ENCODE measurements at regions not wholly inside any gene's neighbourhood (a gene's known extent, or its start where the extent isn't known, plus 50 kb on each side); places are given as distances from the start of the nearest gene placed in this dataset.

GRCh38 chr13:74449811-74450524 is 315.8 kb upstream of the KLF12 start:
- no peak overlapping the region for H3K4me3 ChIP-seq (ENCODE audit: low read depth, low read length)

DNA sequence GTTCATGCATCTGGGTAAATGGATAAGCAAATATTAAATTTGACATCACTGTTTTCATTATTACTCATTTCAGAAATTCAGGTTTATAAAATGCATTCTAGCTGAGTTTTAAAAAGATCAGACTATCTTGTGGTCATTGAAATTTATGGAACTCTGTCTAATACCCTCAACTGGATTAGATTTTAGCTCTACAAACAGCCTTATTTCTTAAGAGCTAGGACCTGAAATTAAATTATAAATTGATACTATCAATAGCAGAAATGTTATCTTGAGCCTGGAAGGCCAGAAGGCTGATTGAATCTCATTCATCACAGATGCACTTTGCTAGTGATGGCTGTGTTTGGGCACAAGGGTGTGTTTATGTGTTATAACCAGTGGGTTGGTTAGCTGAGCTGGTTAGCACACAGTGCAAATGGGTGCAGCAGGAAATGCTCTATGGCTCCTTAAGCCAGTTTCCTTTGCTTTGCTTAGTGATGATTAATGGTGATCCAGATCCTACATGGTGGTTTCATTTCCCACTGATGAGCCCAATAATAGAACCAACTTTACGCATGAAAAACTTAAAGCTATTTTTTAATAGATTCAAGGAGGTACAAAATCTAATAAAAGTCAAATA is 310.8 kb upstream of the KLF12 start:
- no peak overlapping the region for H3K4me3 ChIP-seq (ENCODE audit: low read depth, low read length)

DNA sequence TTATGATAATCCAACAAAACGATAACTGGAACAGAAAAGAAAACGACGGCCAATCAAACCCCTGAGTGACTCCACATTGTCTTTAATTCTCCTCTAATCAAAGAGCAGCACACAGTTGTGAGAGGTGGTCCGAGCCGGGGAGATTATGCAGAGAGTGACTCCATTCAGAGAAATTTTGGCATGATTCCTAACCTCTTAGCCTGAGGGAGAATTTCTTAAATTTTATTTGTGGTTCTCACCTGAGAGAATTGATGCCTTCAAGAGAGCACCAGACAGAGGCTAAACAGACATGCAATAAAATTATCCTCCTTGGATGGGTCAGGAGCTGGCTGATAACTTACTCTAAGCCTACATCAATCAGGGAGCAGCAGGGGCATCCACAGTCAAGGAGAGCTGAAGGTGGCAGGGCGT is 310.0 kb upstream of the KLF12 start:
- no peak overlapping the region for H3K4me3 ChIP-seq (ENCODE audit: low read depth, low read length)

GRCh38 chr13:74443631-74444030 is 309.4 kb upstream of the KLF12 start:
- H3K4me3 ChIP-seq (ENCODE audit: low read depth, low read length): no peak overlapping the region

- H3K4me3 ChIP-seq (ENCODE audit: low read depth, low read length): no peak overlapping the region
Measured at GRCh38 chr13:74442751-74443150, 308.5 kb upstream of the KLF12 start.

DNA sequence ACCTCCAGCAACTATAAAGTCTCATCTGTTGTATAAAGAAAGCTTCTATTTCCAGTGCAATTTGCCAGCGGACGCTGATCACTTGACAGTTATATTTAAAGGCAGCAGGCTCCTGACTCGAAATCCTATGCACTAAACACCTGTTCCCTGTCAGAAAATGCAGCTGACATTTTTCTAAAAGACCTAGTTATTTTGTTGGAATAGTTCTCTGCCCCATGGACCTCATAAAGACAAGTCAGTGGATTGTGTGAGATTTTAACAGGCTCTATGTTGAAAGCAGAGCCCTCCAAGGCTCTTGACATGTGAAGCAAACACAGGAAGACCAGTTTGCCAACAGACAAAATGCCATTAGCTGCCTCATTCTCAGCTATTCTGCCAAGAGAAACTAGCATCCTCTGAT is 304.7 kb upstream of the KLF12 start:
- no peak overlapping the region for H3K4me3 ChIP-seq (ENCODE audit: low read depth, low read length)

DNA sequence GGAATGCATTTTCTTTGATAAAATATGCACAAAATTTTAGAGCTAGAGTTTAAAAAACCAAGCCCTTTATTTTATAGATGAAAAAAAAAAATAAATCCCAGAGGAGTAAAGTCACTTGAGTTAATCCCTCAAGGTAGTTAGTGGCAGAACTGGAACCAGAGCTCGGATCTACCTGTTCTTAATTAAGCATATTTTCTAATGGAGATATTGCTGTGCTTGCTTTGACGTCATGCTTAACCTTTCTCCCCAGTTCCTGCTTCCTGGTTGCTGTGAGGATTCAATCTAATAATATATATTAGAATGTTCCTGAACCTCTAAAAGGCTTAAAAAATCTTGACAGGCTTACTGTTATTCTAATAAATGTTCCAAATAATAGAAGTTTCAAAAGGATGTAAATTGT is 300.6 kb upstream of the KLF12 start:
- H3K4me3 ChIP-seq (ENCODE audit: low read depth, low read length): no peak overlapping the region

DNA sequence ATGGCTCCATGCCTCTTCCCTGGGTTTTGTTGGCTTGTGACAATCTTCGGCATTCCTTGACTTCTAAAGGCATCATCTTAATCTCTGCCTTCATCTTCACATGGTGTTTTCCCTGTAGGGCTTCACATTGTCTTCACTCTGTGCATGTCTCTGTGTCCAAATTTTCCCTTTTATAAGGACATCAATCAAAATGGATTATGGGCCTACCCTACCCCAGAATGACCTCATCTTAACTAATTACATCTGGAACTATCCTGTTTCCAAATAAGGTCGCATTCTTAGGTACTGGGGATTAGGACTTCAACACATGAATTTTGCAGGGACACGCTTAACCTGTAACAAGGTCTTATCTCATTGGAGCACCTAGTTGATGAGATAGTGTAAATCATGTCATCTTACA is 290.3 kb upstream of the KLF12 start:
- H3K4me3 ChIP-seq (ENCODE audit: low read depth, low read length): no peak overlapping the region

DNA sequence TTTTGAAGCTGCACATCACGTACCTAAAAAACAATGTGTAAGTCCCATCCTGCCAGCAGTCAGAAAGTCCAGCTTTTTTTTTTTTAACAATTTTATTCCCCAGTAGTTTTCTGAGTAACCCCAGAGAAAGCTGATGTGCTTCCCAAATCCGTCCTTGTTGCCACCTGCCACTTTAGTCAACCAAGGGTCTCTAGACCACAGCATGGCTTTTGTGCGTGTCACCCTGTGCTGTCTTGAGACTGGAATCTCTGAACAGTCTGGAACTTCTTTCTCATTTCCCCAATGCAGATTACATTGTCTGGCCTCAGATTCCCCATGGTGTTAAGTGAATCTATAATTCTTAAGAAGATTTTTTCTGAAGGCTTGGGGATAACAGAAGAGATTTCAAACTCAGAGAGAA is 289.2 kb upstream of the KLF12 start:
- no peak overlapping the region for H3K4me3 ChIP-seq (ENCODE audit: low read depth, low read length)

DNA sequence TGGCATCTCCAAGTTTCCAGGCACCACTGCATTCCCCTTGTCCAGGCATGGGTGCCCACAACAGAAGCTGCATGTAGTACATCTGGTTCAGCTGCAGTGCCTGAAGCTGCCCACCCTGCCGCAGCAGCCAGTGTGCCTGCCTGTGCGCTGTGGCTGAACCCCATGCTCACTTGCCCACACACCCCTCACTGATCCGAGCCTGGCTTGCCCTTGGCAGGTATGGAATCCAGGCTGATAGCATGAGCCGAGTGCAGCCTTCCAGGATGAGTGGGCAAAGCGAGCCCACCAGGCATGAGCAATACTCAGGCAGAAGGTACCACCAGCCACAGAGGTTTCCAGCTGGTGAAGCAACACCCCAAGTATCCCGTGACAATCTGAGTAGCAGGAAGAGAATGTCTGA is 280.3 kb upstream of the KLF12 start:
- H3K4me3 ChIP-seq (ENCODE audit: low read depth, low read length): no peak overlapping the region

DNA sequence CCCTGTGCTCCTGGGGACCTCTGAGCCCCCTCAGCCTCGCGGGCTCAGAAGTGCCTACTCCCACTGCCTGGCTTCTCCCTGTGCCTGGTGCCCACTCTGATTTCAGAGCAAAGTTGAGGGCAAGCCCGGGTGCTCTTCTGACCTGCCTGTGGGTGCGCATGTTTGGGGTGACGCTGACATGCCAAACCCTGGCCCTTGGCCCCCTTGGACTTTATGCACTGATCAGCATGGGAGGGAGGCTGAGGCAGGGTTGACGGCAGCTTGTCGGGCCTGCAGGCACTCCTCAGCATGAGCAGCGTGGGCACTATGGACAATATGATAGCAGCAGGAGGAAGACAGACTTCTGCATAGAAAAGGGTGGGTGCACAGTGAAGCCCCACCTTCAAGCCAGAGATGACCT is 279.3 kb upstream of the KLF12 start:
- no peak overlapping the region for H3K4me3 ChIP-seq (ENCODE audit: low read depth, low read length)

DNA sequence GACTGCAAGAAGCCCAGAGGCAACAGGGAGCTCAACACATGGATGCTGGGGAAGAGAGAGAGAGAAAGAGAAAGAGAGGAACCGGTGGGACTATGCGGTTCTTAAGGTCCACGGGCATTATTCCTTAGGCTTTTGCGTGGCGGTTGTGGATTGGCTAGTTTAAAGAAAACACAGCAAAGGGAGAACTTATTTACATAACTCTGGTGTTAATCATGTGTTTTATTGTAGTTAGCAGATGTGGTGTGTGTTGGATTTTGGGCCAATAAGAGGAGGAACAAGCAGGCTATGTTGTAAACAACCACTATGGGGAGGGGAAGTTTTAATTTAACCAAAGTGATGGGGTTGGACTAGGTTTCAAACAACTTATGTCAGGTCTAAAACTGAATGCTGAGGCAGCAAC is 275.3 kb upstream of the KLF12 start:
- no peak overlapping the region for H3K4me3 ChIP-seq (ENCODE audit: low read depth, low read length)

DNA sequence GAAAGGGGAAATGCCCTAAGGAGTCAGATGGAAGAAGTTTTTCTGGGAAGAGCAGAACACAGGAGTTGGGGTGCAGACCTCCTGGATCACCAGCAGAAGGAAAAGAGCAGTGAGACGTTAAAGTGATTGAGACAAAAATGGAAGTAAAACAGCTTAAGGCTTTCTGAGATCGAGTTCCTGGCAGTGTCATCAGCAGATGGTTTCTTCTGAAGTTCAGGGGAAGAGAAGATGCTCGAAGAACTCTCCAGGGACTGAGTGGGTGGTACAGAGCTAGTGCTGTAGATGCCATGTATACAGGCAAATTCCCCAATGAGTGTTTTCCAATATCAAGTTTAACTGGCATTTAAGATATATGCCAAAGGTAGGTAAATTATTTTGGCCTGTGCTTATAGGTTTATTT is 272.2 kb upstream of the KLF12 start:
- no peak overlapping the region for H3K4me3 ChIP-seq (ENCODE audit: low read depth, low read length)

DNA sequence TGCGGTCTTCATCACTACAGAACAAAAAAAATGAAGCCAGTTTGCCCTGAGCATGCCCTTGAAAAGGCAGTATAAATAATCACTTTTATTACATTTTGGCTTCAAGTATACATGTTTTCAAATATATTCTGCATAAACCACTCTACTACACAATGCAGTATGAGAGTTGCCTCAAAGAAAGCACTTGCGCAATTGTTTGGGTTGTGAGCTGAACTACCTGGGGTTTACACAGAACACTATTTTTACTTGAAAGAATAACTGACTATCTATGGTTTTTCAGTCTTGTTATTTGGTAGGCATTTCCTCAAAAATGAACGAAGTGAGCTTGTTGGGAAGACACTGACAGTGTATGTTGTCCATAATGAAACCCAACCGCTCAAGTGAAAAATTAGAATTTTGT is 264.4 kb upstream of the KLF12 start:
- H3K4me3 ChIP-seq (ENCODE audit: low read depth, low read length): no peak overlapping the region

- no peak overlapping the region for H3K4me3 ChIP-seq (ENCODE audit: low read depth, low read length)
Measured at GRCh38 chr13:74389056-74389455, 254.9 kb upstream of the KLF12 start.

DNA sequence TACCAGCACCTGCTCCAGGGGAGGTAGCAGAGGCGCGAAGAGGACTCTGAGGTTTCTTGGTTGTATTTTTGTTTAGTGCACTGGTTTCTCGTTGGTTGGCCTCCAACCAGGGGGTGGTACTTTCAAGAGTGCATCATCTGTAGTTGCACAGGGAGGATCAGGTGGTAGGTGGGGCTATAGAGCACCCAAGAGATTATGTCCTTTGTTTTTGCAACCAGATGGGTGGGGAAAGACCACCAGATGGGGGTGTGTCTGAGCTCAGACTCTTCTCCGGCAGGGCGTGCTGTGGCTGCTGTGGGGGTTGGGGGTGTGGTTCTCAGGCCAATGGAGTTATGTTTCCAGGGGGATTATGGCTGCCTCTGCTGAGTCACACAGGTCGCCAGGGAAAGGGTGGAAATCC is 254.4 kb upstream of the KLF12 start:
- no peak overlapping the region for H3K4me3 ChIP-seq (ENCODE audit: low read depth, low read length)

GRCh38 chr13:74372511-74372910 is 238.3 kb upstream of the KLF12 start:
- no peak overlapping the region for H3K4me3 ChIP-seq (ENCODE audit: low read depth, low read length)

- H3K4me3 ChIP-seq (ENCODE audit: low read depth, low read length): no peak overlapping the region
Measured at GRCh38 chr13:74367193-74367592, 233.0 kb upstream of the KLF12 start.

- H3K4me3 ChIP-seq (ENCODE audit: low read depth, low read length): no peak overlapping the region
Measured at GRCh38 chr13:74361274-74361673, 227.1 kb upstream of the KLF12 start.

GRCh38 chr13:74346960-74347359 is 212.8 kb upstream of the KLF12 start:
- no peak overlapping the region for H3K4me3 ChIP-seq (ENCODE audit: low read depth, low read length)

DNA sequence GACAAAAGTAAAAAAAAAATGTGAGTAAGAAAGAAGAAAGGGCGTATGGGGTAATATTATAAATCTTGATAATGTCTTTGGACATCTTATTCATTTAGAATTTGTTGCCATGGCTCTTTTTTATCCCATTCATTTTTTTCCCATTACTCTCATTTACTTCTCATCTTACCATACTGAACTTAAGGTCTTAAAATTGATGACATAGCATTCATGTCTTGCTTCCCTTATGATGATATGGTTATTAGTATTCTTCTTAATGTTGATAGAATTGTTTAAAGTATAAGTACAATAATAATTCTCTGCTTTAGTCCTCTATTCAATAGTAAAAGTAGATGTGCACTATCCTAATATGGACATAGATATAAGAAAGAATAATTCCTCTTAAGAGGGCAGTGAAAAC is 204.1 kb upstream of the KLF12 start:
- no peak overlapping the region for H3K4me3 ChIP-seq (ENCODE audit: low read depth, low read length)

DNA sequence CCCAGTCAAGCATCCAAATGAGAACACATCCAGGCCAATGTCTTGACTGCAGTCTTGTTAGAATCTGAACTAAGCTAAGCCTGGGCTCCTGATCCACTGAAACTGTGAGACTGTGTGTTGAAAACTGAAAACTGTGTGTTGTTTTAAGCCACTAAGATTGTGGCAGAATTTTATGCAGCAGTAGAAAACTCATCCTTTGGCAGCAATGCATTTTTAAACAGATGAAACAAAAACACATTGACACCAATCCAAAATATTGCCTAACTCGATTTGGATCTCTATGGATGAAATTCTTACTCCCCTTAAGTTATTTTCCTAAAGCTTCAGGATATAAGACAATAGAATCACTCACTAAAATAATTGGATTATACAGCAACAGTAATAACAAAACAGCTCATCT is 202.3 kb upstream of the KLF12 start:
- no peak overlapping the region for H3K4me3 ChIP-seq (ENCODE audit: low read depth, low read length)

DNA sequence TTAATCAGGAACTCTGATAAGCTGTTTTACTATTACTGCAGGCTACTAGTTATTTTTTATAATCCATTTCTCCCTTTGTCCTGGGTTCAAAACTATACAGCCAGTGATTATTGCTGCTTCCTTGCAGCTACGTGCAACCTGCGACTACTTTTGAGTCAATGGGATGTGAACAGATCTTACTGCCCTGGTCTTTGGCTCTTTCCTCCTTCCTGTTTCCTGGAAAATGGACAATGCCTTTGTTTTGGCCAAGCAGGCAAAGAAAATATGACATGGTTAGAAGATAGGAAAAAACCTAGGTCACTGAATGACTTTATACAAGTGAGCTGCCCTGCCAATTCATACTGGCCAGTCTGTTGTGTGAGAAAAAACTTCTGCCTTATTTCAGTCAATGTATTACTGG is 201.2 kb upstream of the KLF12 start:
- no peak overlapping the region for H3K4me3 ChIP-seq (ENCODE audit: low read depth, low read length)
